ENCODE measurements at regions not wholly inside any gene's neighbourhood (a gene's known extent, or its start where the extent isn't known, plus 50 kb on each side); places are given as distances from the start of the nearest gene placed in this dataset.
"Not testable (repeated sequence)": the region's sequence is repeated elsewhere in the genome, so short reads cannot be mapped to it uniquely, and the experiment has no call there.

GRCh38 chr11:87535513-87535912, 497.8 kb downstream of the TMEM135 start:
- DNase-seq: no peak

DNA sequence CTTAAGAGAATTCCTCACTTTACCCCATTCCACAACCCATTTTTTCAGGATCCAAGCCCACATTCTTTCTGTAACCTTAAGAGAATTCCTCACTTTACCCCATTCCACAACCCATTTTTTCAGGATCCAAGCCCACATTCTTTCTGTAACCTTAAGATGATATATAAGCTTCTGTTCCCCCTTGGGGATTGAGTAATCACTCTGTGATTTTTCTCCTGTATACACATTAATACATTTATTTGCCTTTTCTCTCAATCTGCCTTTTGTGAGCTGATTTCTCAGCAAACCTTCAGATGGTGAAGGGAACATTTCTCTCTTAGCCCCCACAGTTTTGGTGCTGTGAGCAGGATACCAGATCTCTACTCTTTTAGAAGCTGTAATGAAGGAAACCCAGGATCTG, 494.1 kb downstream of the TMEM135 start:
- not testable (repeated sequence) for DNase-seq

- no peak for DNase-seq
Measured at GRCh38 chr11:87529486-87529885, 491.8 kb downstream of the TMEM135 start.

GRCh38 chr11:87528752-87529151, 491.0 kb downstream of the TMEM135 start:
- no peak for DNase-seq

DNA sequence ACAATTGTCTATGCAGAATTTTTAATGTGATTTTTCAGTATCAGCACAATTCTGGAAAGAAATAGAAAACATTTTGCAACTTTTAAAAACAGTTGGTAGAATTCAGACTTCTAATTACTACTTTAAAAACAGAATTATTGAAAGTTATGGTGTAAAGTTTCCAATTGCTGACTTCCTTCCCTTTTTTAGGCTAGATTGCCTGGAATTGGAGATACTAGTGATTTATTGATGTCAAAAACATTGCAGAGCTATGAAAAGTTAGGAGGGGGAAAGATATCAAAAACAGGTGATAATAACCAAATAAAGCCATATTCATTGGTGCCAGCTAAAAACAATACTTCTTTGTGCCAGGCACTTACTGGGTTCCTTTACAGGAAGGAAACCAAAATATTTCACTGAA, 485.5 kb downstream of the TMEM135 start:
- no peak for DNase-seq

DNA sequence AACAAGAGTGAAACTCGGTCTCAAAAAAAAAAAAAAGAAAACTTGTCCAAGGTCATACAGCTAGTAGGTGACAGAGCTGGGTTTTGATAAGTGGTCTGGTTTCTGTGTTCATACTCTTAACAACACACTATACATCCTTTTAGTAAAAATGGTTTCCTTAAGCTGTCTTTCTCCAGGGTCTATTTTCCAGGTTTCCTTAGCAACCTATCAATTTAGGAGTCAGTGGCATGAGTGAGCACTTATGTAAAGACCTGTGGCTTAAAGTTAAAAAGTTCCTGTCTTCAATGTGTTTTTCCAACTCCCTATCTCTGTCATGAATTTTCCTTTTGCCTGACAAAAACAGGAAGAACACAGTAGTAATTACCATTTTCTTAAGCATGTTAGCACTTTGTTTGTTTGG, 480.5 kb downstream of the TMEM135 start:
- no peak for DNase-seq

DNA sequence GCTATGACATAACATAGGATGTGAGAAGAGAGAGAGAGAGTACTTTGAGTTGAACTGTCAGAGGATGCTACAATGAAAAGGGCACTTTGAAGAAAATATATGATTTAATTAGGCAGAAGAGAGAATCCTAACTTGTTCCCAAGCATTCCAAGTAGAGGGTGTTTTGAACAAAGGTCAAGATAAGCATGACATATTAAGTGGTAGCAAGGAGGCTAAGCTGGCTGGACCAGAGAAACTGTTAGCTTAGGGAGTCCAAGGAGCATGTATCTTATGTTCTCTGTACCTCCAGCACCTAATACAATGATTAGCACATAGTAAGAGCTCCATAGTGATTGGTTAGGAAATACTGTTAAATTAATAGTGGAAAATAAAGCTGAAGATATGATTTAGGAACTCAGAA, 479.6 kb downstream of the TMEM135 start:
- DNase-seq: no peak

DNA sequence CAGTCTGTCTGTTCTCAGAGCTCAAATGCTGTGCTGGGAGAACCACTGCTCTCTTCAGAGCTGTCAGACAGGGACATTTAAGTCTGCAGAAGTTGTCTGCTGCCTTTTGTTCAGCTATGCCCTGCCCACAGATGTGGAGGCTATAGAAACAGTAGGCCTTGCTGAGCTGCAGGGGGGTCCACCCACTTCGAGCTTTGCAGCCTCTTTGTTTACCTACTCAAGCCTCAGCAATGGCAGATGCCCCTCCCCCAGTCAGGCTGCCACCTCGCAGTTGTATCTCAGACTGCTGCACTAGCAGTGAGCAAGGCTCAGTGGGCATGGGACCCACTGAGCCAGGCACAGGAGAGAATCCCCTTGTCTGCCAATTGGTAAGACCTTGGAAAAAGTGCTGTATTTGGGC, 470.0 kb downstream of the TMEM135 start:
- DNase-seq: not testable (repeated sequence)

DNA sequence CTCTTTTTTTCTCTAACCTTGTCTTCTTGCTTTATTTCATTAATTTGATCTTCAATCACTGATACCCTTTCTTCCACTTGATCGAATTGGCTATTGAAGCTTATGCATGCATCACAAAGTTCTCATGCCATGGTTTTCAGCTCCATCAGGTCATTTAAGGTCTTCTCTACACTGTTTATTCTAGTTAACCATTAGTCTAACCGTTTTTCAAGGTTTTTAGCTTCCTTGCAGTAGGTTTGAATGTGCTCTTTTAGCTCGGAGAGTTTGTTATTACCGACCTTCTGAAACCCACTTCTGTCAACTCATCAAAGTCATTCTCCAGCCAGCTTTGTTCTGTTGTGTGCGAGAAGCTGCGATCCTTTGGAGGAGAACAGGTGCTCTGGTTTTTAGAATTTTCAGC, 469.2 kb downstream of the TMEM135 start:
- not testable (repeated sequence) for DNase-seq

DNA sequence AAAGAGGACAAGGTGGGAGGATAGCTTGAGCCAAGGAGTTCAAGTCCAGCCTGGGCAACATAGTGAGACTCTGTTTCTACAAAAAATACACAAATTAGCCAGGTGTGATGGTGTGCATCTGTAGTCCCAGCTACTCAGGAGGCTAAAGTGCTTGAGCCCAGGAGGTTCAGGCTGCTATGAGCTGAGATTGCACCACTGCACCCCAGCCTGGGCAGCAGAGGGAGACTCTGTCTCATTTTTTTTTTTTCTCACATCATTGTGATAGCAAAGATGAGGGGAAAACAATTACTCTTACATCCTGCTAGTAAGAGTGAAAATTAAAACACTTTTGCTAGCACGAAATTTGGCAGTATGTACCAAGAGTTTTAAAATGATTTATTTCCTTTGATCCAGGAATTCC, 463.7 kb downstream of the TMEM135 start:
- DNase-seq: no peak

- not testable (repeated sequence) for DNase-seq
Measured at GRCh38 chr11:87494936-87495335, 457.2 kb downstream of the TMEM135 start.

DNA sequence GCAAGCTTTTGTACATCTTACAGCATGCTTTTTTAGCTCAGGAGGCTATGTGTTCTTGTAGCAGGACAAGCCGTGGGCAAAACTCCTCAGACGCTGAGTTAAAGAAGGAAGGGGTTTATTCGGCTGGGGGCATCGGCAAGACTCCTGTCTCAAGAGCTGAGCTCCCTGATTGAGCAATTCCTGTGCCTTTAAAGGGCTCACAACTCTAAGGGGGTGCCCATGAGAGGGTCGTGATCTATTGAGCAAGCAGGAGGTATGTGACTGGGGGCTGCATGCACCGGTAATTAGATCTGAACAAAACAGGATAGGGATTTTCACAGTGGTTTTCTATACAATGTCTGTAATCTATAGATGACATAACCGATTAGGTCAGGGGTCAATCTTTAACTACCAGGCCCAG, 456.3 kb downstream of the TMEM135 start:
- DNase-seq: not testable (repeated sequence)

DNA sequence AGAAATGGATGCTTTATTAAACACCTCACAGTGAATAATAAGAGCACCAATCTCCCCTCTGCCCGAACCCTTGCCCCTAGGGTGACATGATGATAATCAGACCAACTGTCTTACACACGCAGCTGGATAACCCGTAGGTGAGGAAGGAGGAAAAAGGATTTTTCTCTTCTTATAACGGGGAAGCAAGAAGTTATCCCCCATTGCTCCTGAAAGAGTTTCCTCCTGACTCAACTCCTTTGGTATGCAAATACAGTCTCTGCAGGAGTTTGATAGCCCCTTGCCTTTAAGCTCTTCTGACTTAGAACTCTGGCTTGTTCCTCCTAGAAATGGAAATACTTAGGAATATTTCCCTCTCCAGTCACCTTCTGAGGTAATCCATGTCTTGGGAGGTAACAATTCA, 455.8 kb downstream of the TMEM135 start:
- DNase-seq: no peak

DNA sequence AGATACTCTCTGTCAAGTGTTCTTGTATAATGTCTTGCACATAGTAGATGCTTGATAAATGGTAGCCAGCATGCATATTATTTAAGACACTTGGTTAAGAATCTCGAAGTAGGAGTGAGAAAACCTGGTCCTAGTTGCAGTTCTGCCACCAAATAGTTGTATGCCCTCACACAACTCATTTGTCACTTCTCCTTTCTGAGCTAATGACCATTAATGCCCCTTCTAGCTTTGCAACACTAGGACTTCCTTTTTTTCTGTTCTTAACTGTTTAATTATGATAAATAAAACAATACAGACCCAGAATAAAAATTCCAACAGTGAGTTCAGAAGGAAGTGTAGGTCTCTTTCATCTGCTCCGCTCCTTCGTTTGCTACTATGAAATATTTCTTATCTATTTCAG, 453.6 kb downstream of the TMEM135 start:
- DNase-seq: no peak

DNA sequence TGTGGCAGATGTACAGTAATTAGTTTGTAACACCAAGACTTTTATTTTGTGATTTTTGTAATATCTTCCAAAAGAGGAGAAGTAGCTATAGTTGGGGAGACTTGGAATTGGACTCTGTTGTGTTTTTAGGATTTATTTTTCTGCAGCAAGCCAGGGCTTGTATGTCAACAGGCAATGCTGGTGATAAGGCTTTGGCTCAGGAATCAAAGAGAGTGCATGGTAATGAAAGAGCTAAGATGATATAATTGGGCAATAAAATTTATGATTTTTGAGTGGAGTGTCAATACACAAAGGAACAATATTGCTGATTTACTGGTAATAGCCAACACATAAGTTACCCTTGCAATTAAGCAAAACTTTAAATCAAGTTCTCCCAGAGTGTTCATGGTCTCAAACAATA, 452.9 kb downstream of the TMEM135 start:
- DNase-seq: no peak

DNA sequence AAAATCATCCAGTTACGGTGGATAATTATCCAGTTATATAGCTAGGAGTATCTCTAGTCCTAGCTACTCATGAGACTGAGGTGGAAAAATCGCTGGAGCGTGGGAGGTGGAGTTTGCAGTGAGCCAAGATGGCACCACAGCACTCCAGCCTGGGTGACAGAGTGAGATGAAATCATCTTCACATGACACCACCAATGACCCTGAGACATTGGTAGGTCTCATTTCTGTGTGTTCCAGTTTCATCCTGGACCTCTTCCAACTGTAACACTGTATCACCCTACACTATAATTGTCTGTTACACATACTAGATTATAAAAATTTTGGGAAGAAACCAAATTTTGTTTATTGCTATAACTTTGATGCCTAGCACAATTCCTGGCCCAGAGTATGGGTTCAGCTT, 446.8 kb downstream of the TMEM135 start:
- DNase-seq: no peak

- no peak for DNase-seq
Measured at GRCh38 chr11:87477321-87477720, 439.6 kb downstream of the TMEM135 start.

- DNase-seq: no peak
Measured at GRCh38 chr11:87473174-87473573, 435.4 kb downstream of the TMEM135 start.

- no peak for DNase-seq
Measured at GRCh38 chr11:87466223-87466622, 428.5 kb downstream of the TMEM135 start.

- no peak for DNase-seq
Measured at GRCh38 chr11:87465716-87466115, 428.0 kb downstream of the TMEM135 start.

DNA sequence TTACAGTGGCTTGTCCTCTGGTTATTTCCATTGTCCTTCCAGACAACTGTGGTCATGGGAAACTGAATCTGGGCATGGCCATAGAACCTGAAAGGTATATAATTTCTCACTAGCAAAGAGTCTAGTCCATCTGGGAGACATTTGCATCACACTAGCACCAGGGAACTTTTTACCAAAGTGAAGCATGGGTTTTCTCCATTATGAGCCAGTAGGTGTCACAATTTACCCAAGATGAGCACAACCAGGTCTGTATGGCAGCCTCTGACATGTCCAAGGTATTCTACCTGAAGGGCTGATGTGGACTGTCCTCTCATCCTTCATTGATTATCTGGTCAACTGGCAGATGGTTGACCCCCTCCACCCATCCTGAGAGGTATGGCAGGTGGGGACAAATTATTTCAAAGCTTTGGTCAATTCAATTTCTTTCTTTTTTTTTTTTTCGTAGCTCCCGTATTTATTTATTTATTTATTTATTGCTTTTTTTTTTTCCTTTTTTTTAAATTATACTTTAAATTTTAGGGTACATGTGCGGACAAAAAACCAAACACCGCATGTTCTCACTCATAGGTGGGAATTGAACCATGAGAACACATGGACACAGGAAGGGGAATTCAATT, 425.9 kb downstream of the TMEM135 start:
- DNase-seq: no peak

DNA sequence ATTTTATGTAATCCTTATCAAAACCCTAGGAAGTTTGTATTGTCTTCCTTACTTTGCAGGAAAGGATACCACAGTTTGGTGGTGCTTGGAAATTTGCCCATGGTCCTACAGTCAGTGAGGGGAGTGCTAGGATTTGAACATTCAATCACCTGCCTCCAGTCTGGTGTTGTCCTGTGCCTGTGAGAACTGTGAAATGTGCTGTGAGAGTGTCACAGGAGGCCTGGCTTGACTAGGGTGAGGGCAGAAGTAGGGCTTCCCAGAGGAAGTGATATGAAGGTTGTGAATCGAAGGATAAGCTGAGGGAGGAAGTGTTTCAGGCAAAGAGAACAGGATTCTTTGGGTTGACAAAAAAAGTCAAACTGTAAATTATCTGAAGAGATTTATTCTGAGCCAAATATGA, 424.4 kb downstream of the TMEM135 start:
- DNase-seq: no peak

DNA sequence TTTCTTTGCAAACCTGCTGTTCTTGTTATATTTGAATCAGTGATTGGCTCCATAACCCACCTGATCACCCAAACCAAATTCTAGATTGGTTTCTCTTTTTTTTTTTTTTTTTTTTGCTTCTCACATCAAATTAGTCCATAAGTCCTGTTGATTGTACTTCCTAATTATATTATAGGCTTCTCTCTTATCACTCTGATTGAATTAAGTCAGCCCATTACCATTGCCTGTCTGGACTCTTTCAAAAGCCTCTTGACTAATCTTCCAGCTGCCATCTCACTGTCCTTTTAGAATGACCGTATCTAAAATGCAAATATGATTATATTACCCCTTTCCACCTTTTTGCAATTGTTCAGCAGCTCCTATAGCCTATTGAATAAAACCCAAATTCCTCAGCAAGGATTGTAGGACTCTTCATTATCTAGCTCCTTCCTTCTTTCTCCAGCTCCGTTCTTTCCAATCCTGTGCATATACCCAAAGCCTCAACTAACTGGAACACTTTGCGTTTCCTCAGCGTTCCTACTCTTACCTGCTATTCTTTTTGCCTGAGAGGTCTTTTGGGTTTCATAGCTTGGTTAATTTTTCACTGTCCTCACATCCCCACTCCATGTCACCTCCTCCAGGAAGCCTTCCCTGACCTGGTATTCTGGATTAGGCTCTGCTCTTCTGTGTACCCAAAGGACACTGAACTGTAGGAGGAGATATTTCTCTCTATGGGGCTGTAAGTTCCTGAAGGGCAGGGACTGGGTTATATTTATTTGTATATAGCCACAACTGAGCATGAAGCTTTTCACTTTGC, 423.3 kb downstream of the TMEM135 start:
- no peak for DNase-seq

- DNase-seq: no peak
Measured at GRCh38 chr11:87460279-87460678, 422.5 kb downstream of the TMEM135 start.

- no peak for DNase-seq
Measured at GRCh38 chr11:87459351-87459750, 421.6 kb downstream of the TMEM135 start.

All from CD4-positive, alpha-beta T cell treated with Interleukin-6 for 4 hours (primary cell).